Smooth muscle cell (in vitro differentiated cells): ENCODE measurements at regions not wholly inside any gene's neighbourhood (a gene's known extent, or its start where the extent isn't known, plus 50 kb on each side); places are given as distances from the start of the nearest gene placed in this dataset.
"Not testable (repeated sequence)": the region's sequence is repeated elsewhere in the genome, so short reads cannot be mapped to it uniquely, and the experiment has no call there.

ENCODE experiments used
- DNase-seq: peaks from one replicate; lab custom pipeline; 2025; ENCODE audit not compliant: unreplicated experiment; lab: John Stamatoyannopoulos, UW
- H2AFZ ChIP-seq: fragments of 200-600 bp; sonication (generic); 2 replicates; pipeline ENCODE4 v1.6.0; 2016; ENCODE audit warnings: antibody characterized with exemption, low read depth, mild to moderate bottlenecking
- H3F3A ChIP-seq: fragments of 200-600 bp; sonication (generic); 2 replicates; pipeline ENCODE4 v1.6.0; 2017; ENCODE audit warnings: antibody characterized with exemption, low read depth
- H3K27ac ChIP-seq: fragments of 200-600 bp; sonication (generic); 2 replicates; pipeline ENCODE4 v1.5.1; 2016; ENCODE audit warnings: low read depth, mild to moderate bottlenecking
- H3K27me3 ChIP-seq: fragments of 200-600 bp; sonication (generic); 2 replicates; pipeline ENCODE4 v1.6.1; 2016; ENCODE audit warnings: low read depth, mild to moderate bottlenecking
- H3K36me3 ChIP-seq: fragments of 200-600 bp; sonication (generic); 2 replicates; pipeline ENCODE4 v1.5.1; 2016; ENCODE audit warnings: low read depth
- H3K4me1 ChIP-seq: fragments of 200-600 bp; sonication (generic); 2 replicates; pipeline ENCODE4 v1.5.1; 2016; ENCODE audit warnings: low read depth
- H3K4me2 ChIP-seq: fragments of 200-600 bp; sonication (generic); 2 replicates; pipeline ENCODE4 v1.6.0; 2016; ENCODE audit warnings: mild to moderate bottlenecking
- H3K4me3 ChIP-seq: fragments of 200-600 bp; sonication (generic); 2 replicates; pipeline ENCODE4 v1.5.1; 2016; ENCODE audit warnings: mild to moderate bottlenecking
- H3K79me2 ChIP-seq: fragments of 200-600 bp; sonication (generic); 2 replicates; pipeline ENCODE4 v1.6.0; 2016; ENCODE audit warnings: low read depth, mild to moderate bottlenecking
- H3K9ac ChIP-seq: fragments of 200-600 bp; sonication (generic); 2 replicates; pipeline ENCODE4 v1.6.0; 2016; ENCODE audit warnings: low read depth
- H3K9me3 ChIP-seq: fragments of 200-600 bp; sonication (generic); replicated peaks from 2 replicates; pipeline ENCODE4 v1.5.1; 2016; ENCODE audit warnings: low read depth
- H4K20me1 ChIP-seq: fragments of 200-600 bp; sonication (generic); 2 replicates; pipeline ENCODE4 v1.6.0; 2016; ENCODE audit warnings: low read depth
- CTCF ChIP-seq: fragments of 200-600 bp; sonication (generic); IDR thresholded peaks from 2 replicates; pipeline ENCODE4 v1.5.1; 2017; ENCODE audit warnings: borderline replicate concordance, mild to moderate bottlenecking, antibody characterized with exemption; ENCODE audit not compliant: insufficient read depth, poor library complexity, severe bottlenecking
- WGBS: methylation state at CpG from one replicate; pipeline ENCODE4 v1.1.7; 2016; ENCODE audit warnings: low lambda C conversion rate; 5-methylcytosine and 5-hydroxymethylcytosine counted together

GRCh38 chr11:49442669-49443068 is 234.3 kb upstream of the FOLH1 start:
- Histone ChIP-seq H3K9ac (no peak overlapping the region), H3K4me3 (no peak overlapping the region), H3K4me2 (no peak overlapping the region), H3K9me3 (no peaks in the 10 kb centered on the region), H3K36me3 (no peaks in the 10 kb centered on the region), H3F3A (no peaks in the 10 kb centered on the region), H3K27ac (no peak overlapping the region), H3K27me3 (no peaks in the 10 kb centered on the region), H2AFZ (no peak overlapping the region), H3K4me1 (no peaks in the 10 kb centered on the region), H3K79me2 (no peaks in the 10 kb centered on the region), H4K20me1 (no peaks in the 10 kb centered on the region)
- TF ChIP-seq CTCF = no peak
- no peak for DNase-seq

DNA sequence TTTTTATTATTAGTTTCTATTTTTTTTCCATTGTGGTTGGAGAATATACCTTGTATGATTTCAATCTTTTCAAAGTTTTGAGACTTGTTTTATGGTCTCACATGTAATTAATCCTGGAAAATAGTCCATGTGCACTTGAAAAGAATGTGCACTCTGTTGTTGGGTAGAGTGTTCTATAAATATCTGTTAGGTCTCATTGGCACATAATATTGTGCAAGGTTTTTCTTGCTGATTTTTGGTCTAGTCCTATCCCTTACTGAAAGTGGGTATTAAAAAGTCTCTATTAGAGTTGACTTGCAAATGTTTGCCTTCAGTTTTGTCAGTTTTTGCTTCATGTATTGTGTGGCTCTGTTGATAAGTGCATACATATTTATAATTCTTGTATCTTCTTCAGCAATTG is 231.5 kb upstream of the FOLH1 start:
- not testable (repeated sequence) for H3K4me1 ChIP-seq, H3K9ac ChIP-seq, H3K36me3 ChIP-seq, H3K4me3 ChIP-seq, H3F3A ChIP-seq, H3K27me3 ChIP-seq, H3K9me3 ChIP-seq, H3K27ac ChIP-seq, H3K79me2 ChIP-seq, DNase-seq, H4K20me1 ChIP-seq, H3K4me2 ChIP-seq, H2AFZ ChIP-seq

- DNase-seq, H3K9me3 ChIP-seq, H3K27ac ChIP-seq, H2AFZ ChIP-seq, H3F3A ChIP-seq, H3K4me3 ChIP-seq, H3K4me1 ChIP-seq, H4K20me1 ChIP-seq, H3K27me3 ChIP-seq, H3K9ac ChIP-seq, H3K36me3 ChIP-seq, H3K79me2 ChIP-seq, H3K4me2 ChIP-seq: not testable (repeated sequence)
- 96% methylated on average over 49 of the region's 49 CpGs for WGBS
Measured at GRCh38 chr11:49434308-49434707, 225.9 kb upstream of the FOLH1 start.

DNA sequence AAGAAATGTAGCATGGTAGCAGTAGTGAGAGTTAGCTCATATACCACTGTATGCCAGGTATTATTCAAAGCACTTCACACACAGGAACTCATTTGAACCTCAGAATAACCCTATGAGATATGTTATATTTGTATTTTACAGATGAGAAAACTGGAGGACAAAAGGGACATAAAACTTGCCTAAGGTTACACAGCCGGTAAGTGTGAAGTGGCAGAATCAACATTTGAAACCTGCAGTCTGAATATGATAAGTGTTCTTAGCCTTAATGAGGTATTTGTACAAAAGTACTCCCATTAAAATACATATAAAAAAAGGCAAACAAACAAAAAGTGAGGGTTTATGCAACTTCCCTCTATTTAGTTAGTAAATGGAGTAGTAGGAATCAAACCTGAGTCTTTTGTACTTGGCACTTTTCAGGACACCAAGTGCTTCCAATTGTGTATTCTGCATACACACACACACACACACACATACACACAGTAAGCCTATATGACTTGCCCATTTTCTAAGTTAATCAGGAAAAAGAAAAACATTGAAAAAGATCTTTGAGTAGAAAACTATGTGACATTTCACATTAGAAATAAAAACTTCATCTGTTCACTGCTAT is 223.9 kb upstream of the FOLH1 start:
- Histone ChIP-seq H3K36me3 (no peaks in the 10 kb centered on the region), H3K4me1 (no peaks in the 10 kb centered on the region), H3F3A (no peaks in the 10 kb centered on the region), H3K4me2 (no peak overlapping the region), H3K9ac (no peak overlapping the region), H3K79me2 (no peaks in the 10 kb centered on the region), H3K4me3 (no peak overlapping the region), H3K9me3 (no peaks in the 10 kb centered on the region), H3K27me3 (no peaks in the 10 kb centered on the region), H2AFZ (no peak overlapping the region), H4K20me1 (no peaks in the 10 kb centered on the region), H3K27ac (no peak overlapping the region)
- no peak for DNase-seq
- WGBS = 93% methylated on average over 1 of the region's 1 CpG
- no peak for TF ChIP-seq CTCF

DNA sequence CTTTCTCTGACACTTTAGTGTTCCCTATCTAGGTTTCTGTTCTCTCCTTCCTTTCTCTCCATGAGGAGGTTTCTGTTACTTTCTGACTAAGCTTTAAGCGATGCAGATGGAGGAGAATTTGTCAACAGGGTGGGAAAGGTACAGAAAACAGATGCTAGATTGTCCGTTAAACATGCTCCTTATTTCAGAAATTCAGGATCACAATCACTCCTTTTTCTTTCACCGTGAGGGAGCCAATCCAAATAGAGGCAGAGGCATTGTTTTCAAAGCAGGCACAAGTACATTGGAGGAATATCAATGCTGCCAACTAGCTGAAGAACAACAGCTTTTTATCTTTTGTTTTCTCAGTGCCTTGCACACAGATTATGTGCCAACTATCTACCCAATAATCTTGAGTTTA is 215.7 kb upstream of the FOLH1 start:
- H3K79me2 ChIP-seq = no peaks in the 10 kb centered on the region
- no peaks in the 10 kb centered on the region for H3K36me3 ChIP-seq
- WGBS = 57% methylated on average over 3 of the region's 3 CpGs
- no peaks in the 10 kb centered on the region for H3K9me3 ChIP-seq
- no peak overlapping the region for H3K9ac ChIP-seq
- H3K4me1 ChIP-seq = no peaks in the 10 kb centered on the region
- no peaks in the 10 kb centered on the region for H3F3A ChIP-seq
- H3K4me2 ChIP-seq = no peak overlapping the region
- H3K27me3 ChIP-seq = no peaks in the 10 kb centered on the region
- no peaks in the 10 kb centered on the region for H4K20me1 ChIP-seq
- DNase-seq = no peak
- no peak overlapping the region for H3K4me3 ChIP-seq
- no peak overlapping the region for H3K27ac ChIP-seq
- no peak overlapping the region for H2AFZ ChIP-seq
- no peak for TF ChIP-seq CTCF

GRCh38 chr11:49418877-49419276 is 210.5 kb upstream of the FOLH1 start:
- WGBS = 86% methylated on average over 3 of the region's 3 CpGs
- H3K9ac ChIP-seq, H3K4me3 ChIP-seq, H3K79me2 ChIP-seq, H3K27me3 ChIP-seq, H3K36me3 ChIP-seq, H3K27ac ChIP-seq, H4K20me1 ChIP-seq, H3K4me2 ChIP-seq, H2AFZ ChIP-seq, DNase-seq, H3K9me3 ChIP-seq, H3K4me1 ChIP-seq, H3F3A ChIP-seq: not testable (repeated sequence)
